Fibroblast of skin of right quadriceps (primary cell): ENCODE measurements at regions not wholly inside any gene's neighbourhood (a gene's known extent, or its start where the extent isn't known, plus 50 kb on each side); places are given as distances from the start of the nearest gene placed in this dataset.
"Not testable (repeated sequence)": the region's sequence is repeated elsewhere in the genome, so short reads cannot be mapped to it uniquely, and the experiment has no call there.

Source experiments
- DNase-seq: peaks from one replicate; pipeline ENCODE4 v3.0.0-alpha.2; 2013

DNA sequence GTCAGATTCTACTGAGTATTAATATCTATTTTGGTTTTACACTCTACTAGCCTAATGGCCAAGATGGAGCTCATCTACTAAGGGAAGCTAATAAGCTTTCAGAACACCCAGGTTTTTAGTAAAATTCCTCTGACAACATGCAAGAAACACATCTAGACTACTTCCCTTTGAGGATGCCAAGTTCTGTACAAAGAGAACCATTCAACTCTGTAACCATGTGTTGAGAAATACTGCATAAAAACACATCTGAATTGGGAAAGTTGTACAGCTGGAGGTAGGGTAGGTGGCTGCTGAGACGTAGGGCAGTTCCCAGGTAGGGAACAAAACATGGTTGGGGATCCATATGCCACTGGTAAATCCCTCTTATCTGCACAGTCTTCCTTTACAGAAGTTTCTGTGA, 66.2 kb downstream of the SC5D start:
- DNase-seq = no peak

DNA sequence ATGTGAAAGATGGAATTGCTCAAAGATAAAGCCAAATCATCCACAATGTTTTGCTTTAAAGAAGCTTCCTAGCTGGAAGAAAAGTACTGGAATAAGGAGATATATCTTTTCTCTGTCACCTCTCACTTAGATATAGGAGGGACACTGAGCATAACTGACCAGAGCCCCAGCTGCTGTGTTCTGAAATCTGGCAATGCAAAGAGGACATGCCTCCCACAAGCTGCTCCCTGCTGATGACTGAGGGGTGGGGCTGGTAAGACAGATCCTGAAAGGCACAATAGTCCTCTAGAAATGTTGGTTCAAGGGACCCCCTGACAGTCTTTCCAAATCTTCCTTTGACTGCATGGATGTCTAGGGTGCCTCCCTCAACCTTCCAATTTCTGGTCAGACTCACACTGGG, 67.0 kb downstream of the SC5D start:
- no peak for DNase-seq

DNA sequence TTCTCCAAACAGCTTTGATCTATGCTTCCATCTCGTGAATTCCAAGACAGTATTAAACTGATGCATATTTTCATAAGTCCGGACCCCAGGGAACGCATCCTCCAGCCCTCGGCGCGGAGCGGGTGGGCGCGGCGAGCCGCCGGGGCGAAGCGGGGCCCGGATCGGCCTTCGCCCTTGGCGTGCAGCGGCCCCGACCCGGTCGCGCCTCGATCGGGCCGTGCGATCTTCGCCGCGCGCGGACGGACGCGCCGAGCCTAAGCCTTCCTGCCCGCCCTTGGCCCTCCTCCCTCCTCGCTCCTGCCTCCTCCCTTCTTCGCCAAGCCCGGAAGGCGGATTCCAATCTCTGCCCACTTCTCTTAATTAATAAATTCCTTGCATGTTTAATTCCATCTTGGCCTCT, 70.4 kb downstream of the SC5D start:
- not testable (repeated sequence) for DNase-seq

DNA sequence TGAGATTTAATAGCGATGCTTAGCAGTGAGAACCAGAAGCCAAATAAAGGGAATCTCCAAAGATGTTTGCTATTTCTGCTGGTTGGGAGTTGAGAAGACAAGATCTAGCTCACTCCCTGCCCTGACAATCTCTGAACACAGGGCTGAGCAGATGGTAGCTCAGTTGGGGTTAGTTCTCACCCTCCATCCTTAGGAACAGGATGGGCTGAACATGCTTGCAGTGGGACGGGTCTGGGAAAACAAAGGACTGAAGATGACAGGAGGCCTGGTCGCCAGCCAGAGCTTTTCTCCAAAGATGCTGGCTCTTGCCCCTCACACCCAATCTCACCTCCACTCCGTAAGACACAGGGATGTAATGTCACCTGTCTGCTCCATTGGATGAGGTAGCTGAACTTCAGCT, 72.7 kb downstream of the SC5D start:
- DNase-seq = no peak

DNA sequence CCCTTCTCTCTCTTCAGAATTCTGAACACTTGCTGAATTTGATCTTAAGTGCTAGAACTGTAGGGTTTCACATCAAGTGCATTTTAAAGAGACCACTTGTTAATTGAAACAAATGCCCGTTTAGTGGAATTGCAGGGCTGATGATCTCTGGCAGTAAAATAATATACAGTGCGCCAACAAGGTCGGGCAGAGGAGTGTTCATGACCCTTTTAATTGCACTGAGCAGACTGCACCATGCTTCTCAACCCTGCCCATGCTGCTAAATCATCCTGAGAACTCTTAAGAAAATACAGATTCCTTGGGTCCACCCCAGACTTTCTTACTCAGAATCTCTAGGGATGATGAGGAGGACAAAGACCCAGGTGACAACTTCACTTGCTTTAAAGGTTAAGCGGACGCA, 73.5 kb downstream of the SC5D start:
- no peak for DNase-seq

DNA sequence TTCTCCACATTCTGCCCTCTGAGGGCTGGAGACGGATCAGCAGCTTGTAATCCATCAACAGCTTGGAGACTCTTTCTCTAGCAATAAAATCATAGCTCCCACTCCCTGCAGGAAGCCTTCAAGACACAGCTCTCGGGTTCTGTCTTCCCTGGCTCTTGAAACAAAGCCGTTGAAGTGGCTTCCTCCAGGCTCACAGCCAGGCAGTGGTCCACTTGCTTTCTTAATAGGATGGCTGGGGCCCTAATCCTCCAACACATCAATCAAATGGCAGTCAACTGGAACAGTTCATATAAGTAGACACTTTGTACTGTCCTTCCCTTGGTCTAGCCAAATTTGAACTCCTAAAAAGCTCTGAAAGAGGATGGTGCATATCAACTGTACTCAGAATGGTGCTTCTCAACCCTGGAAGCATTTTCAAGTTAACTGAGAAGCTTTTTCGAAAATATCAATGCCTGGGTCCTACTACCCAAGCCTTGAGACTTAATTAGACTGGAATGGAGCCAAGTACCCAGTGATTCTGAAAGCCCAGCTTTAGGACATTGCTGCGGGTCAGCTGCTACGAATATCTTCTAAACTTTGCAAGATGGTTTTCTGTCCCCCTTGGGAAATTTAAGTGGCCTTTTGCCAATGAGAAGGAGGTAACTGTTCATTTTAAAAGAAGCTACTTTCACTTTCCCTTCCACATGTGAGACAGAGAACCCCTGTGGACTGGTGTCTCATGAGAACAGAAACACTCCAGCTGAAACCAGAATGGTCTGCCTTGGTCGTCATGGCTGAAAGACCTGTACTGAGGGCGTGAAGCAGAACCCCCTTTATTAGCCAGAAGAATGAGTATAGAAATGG, 74.7 kb downstream of the SC5D start:
- DNase-seq = peak; percentile 3

DNA sequence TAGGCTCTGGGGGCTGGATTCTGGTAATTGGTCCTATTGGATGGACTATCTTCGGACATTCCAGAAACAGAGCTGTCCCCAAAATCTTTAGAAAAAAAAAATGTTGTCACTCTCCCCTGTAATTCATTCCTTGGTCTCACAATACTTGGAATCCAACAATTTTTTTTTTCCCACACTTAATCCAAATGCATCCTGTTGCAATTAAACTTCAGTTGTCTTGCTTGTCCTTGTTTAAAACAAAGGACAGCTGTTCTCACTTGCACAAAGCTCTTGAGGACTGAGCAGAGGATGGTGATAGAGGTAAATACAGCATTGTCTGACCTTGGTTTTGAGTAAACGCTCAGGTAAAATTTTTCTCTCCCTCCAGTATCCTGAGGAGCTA, 75.3 kb downstream of the SC5D start:
- no peak for DNase-seq

DNA sequence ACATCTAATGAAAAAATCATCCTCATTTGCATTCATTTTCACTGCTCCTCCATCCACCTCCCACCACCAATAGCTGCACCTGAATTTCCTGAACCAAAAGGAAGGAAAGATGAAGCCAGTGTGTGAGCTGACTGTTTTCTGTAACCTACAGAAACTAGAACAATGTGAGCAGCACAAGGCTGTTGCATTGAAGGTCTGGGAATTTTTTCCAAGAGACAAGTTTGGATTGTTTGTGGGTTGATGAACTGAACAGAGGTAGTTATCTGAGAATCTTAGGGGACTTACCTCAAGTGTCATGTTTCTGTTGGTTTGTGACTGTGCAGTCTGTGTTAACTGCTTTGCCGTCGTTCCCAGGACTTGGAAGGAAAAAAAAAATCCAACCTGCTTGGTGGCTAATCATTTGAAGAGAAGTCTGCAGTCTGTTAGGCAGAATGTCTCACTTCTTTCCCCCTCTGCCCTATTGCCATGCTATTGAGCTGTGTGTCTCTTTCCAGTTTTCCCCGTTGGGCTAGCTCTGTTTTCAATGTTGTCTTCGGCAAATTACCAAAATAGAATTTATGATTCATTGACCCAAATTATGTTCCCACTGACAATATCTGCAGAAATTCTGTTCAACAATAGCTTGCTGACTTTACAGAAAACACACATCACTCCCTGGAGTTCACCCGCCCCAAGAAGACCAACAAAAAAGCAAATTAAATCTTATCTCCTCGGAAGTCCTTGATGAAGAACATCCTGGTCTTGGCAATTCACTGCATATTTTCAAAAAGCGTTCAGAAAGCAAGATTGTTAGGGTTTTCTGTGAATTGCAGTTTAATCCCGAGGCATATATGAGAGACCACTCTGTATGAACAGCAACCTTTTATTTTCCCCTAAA, 76.0 kb downstream of the SC5D start:
- no peak for DNase-seq

DNA sequence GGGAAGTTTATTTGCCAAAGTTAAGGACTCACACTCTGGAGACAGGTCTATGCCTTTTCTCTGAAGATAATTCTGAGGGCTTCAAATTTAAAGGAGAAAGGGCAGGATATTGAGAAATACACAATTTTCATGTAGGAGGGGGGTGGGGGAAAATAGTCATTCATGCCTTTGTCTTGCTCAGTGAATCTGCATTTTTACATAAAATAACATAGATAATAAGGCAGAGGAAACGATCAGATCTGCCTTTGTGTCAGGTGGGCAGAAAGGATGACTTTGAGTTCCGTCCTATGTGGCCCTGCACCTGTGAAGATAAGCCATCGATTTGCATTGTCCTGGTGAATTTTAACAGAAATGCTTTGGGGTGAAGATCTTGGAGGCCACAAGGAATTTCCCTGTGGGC, 76.8 kb downstream of the SC5D start:
- no peak for DNase-seq

DNA sequence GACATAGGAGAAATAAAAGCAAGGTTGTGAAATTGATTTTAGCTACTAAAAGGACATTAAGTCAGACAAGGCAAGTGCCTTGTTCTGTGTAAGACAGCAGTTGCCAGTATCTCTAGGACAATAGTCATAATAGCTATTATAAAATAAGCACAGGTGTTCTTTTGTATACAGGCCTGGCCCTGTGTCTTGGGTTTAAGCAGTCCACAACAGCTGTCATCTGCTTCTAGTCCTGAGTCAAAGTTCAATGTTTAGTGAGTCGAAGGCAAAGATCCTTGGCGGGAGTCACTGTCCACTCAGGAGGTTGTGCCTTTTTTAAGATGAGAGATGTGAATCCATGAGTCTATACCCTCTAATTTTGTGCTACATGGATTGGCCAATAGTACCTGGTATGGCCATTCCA, 79.5 kb downstream of the SC5D start:
- DNase-seq = no peak

DNA sequence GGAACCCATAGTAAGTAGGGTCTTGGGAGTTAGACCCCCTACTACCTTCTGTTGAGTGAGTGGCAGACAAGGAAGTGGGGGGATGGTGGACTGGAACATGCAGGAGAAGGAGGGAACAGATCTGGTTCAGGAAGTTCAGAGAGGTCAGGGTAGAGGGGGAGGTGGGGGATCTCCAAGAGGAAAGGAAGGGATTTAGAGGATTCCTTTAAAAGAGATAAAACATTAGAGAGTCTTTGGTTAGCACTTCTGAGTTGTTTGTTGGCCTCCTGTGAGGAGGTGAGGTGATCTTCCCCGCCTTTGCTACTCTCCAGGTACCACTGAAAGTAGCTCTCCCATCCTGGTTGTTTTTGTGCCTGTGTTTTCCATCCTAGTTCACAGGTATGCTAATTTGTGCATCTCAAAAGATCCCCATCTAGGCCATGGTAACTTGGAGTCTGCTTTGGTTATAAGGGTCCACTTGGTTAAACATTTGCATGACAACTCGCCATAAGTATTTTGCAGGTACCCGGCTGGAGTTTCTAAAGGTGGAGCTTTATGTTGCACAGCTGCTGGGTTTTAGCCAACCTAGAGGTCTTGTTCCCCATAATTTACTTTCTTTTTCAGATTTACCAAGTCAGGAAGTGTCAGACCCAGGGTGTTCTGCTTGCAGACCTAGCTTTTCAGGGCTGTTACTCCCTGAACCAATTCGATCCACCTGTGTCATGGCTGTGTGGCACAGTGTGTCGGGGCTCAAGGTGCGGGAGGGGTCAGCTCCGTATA, 79.3 kb upstream of the SORL1 start:
- no peak for DNase-seq

DNA sequence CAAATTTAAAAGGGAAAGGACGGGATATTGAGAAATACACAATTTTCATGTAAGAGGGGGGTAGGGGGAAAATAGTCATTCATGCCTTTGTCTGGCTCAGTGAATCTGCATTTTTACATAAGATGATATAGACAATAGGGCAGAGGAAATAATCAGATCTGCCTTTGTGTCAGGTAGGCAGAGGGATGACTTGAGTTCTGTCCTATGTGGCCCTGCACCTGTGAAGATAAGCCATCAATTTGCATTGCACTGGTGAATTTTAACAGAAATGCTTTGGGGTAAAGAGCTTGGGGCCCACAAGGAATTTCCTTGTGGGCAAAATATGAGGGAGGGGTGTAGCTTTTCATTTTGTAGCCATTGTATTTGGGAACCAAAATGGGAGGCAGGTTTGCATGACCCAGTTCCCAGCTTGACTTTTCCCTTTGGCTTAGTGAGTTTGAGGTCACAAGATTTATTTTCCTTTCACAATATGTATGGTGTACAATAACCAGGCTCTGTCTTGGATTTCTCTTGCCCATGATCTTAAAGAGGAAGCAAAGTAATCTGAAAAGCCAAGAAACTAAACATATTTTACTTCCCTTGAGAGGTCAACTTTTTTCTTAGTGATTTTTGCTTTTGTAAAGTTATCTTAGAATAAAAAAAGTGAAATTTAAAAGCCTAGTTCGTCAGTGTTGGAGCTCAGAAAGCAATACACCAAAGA, 77.7 kb upstream of the SORL1 start:
- DNase-seq = no peak

DNA sequence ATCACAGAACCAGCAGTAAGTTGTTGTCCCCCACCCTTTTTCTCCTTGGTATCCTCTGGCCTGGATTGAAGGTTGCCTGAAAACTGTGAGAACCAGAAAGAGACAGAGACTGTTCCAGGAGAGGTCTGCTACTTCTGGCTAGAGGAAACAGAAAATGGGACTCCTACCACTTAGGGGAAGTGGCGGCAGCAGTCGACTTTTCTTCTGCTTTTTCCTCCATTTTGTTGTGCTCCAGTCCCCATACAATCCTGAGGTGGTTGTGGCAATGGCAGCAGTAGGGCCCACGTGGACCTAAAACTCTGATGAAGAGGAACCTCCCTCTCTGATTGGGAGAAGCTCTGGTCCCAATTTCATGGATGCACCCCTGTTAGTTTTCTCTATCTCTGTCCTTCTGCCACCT, 76.0 kb upstream of the SORL1 start:
- DNase-seq = no peak

DNA sequence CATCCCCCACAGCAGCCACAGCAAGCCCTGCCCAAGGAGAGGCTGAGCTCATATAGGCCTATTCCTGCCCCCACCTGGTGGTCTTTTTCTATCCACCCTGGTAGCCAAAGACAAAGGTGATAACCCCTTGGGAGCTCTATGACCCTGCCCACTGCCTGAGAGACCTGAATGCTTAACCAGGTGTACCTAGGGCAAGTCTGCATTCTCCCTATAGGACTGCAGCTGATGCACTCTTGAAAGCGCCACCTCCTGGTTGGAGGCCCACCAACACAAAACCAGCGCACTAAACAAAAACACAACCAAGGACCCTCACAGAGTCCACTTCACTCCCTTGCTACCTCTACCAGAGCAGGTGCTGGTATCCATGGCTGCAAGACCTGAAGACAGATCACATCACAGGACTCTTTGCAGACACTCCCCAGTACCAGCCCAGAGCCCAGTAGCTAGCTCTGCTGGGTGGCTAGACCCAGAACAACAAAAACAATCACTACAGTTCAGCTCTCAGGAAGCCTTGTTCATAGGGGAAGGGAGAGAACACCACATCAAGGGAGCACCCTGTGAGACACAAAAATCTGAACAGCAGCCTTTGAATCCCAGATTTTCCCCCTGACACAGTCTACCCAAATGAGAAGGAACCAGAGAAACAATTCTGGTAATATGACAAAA, 72.8 kb upstream of the SORL1 start:
- not testable (repeated sequence) for DNase-seq

DNA sequence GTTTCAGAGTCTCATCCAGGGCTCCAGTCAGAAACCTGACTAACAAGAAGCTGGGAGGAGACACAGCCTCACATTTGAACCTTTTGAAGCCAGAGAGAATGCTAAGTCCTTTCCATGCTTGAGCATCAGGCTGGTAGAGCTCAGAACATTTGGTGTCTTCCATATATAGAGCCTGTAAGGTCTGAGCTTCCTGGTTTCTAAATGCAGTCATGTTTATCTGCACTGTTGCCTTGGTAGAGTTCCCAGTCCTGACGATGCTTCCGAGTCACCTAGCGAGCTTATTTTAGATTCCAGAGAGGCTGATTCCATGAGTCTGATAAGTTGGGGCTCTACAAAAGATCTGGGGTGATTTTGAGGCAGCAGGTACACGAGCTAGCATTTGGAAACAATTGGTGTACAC, 68.4 kb upstream of the SORL1 start:
- DNase-seq = no peak

DNA sequence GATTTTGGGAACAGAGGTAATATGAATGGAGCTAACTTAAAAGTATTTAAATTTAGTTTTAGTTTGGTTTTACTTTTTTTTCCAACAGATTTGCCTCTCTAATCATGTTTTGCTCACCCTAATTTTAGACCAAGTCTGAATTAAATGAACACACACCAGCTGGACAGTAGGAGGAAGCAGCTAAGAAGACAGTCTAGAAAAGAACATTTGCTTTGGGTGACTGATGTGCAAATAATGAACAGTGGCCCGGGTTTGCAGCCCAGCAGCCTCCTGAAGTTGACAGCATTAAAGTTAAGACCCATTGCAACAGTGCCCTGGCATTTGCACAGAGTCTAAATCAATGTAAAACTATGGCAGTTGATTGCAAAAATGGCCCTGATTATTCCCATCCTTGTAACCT, 66.4 kb upstream of the SORL1 start:
- DNase-seq = no peak
